ENCODE measurements at regions not wholly inside any gene's neighbourhood (a gene's known extent, or its start where the extent isn't known, plus 50 kb on each side); places are given as distances from the start of the nearest gene placed in this dataset.
"Not testable (repeated sequence)": the region's sequence is repeated elsewhere in the genome, so short reads cannot be mapped to it uniquely, and the experiment has no call there.

GRCh38 chr4:31261632-31262031, 541.5 kb downstream of the PCDH7 start:
- no peak for DNase-seq (ENCODE audit: low read depth)

DNA sequence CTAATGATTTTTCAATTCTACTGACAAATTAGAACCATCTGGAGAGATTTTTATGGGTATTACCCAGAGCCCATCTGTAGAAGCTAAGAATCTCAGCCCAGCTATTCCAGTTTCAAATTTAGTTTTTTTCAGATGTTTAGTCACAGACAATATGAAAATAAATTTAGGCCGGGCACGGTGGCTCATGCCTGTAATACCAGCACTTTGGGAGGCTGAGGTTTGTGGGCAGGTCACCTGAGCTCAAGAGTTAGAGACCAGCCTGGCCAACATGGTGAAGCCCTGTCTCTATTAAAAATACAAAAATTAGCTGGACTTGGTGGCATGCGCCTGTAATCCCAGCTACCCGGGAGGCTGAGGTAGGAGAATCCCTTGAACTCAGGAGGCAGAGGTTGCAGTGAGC, 545.9 kb downstream of the PCDH7 start:
- not testable (repeated sequence) for DNase-seq (ENCODE audit: low read depth)

DNA sequence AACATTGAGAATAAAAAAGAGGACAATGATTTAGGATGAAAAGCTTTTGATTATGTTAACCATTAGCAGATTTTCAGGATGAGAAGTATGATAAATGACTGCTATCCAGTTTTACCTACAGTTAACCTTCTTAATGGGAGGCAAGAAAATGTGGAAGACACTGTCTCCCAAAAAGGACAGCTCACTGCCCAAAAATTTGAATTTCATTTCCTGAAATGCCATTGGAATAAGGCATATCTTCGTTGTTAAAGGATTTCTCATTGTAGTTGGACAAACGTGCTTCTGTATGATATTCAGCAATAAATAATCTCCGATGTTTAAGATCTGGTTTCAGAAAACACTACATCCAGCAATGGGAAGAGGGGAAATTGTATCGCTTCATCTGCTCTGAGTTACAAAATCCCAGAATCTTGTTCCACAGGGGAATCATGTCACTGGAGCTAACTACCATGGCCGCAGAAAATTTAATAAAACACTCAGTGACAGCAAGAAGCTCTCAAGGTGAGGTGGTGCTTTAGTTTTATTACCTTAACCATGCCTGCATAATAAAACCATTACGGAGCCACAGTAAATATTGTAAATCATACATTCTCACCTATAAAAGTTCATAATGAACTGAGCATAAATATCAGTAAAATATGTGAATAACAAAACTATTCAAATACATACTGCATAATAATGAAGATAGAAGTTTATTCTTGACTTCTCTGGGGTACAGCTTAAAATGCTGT, 552.3 kb downstream of the PCDH7 start:
- DNase-seq (ENCODE audit: low read depth), result peak; percentile 43

DNA sequence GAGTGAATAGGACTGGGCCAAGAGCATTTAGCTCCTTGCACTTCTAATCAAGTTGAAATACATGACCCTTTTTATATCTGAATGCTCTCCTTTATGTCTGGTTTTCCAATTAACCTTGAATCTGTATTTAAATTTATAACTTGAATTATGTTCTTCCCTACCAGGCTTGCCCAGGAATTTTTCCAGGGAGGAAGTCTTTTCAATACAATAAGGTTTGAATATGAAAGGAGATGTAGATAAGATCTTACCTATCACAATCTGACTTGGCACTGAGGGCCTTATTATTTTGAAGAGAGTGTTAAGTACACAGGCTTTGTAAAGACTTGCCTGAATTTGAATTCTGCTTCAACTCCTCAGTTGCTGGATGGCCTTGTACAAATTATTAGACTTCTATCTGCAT, 555.7 kb downstream of the PCDH7 start:
- DNase-seq (ENCODE audit: low read depth), result no peak

- DNase-seq (ENCODE audit: low read depth), result no peak
These were observed 563.5 kb downstream of the PCDH7 start for GRCh38 chr4:31283679-31284078.

DNA sequence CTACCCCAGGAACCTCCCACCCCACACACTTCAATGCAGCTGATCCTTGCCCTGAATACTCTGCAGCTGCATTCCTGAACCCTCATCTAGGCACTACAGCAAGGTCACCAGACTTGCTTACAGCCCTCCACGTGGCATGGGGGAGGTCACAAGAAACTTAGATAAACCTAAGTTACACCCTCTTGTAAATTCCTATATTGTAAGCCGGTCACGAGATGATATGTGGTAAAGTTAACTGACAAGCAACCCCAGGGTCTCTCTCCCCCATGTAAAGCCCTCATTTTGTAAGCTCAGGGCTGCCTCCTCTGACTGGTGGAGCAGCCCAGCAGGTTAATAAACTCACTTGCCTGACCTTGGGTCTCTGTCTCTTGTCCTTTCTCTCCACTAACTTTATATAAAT, 570.7 kb downstream of the PCDH7 start:
- DNase-seq (ENCODE audit: low read depth), result no peak

- no peak for DNase-seq (ENCODE audit: low read depth)
These were observed 571.1 kb downstream of the PCDH7 start for GRCh38 chr4:31291238-31291637.

DNA sequence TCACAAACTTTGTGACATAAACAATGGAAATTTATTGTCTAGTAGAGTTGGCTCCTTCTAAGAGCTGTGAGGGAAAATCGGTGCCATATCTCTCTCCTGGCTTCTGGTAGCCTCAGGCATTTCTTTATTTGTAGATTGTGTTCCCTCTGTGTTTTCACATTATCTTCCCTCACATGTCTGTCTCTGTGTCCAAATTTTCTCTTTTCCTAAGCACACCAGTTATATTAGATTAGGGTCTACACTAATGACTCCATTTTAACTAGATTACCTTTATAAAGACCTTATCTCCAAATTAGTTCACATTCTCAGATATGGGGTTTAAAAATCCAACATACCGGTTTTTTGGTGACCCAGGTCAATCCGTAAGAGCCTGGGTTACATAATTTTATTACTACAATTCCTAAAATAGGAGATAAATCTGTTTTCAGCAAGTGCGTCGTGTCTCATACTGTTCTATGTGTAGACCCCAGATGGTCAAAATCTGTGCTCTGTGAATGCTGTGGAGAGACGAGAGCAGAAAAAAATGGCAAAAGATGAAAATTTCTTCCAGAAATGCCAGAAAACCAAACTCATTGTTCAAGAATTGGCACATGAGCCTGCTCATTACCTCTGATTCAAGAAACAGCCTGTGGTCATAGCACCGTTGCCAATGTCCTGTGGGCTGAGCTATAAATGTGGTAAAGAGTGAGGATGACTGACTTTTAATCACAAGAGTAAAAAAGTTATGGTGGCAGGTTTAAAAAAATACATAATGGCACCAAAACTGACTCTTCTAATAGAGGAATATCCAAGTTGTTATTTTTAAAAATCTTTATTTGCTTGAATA, 574.7 kb downstream of the PCDH7 start:
- DNase-seq (ENCODE audit: low read depth), result no peak

DNA sequence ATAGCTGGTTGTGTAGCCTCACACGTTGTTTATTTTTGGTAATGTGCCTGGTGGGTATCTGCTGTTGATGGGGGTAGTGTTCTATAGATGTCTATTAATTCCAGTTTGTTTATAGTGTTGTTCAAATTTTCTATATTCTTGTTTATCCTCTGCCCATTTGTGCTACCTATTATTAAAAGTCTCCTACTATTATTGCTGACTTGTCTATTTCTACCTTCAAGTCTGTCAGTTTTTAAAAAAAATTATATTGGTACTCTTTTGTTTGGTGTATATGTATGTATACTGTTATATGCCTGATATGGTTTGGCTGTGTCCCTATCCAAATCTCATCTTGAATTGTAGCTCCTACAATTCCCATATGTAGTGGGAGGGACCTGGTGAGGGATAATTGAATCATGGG, 578.6 kb downstream of the PCDH7 start:
- no peak for DNase-seq (ENCODE audit: low read depth)

DNA sequence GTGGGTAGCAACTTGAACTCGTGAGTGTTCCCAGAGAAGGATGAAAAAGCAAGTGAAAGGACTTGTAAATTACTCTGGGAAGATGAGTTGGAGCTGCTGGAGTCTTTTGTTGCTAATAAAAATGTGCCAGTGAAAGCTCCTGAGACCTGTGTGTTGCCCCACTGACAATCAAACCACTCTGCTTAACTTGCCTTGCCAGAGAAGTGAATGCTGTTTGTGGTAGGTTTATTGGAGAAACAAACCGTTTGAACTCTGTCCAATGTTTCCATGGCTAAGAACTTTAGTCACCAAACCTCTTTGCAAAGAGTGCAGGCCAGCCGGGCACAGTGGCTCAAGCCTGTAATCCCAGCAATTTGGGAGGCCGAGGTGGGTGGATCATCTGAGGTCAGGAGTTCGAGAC, 586.9 kb downstream of the PCDH7 start:
- DNase-seq (ENCODE audit: low read depth), result no peak

- no peak for DNase-seq (ENCODE audit: low read depth)
These were observed 604.6 kb downstream of the PCDH7 start for GRCh38 chr4:31324814-31325213.

DNA sequence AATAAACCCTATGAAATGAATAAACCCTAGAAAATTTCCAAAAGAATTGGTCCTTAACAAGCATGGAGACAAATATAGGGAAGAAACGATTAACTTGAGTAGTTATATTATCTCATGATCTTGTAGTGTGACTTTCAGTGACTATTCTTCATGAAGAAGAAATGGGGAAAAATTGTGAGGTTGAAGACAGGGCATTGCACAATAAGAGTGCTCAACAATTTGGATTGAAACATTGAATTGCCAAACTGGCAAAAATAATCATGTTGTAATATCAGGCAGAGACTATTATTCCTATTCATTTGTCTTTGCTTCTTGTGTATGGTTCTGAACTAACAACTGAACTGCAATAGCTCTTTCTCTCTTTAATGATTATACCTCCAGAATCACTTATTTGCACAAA, 605.1 kb downstream of the PCDH7 start:
- DNase-seq (ENCODE audit: low read depth), result no peak

GRCh38 chr4:31327031-31327430, 606.9 kb downstream of the PCDH7 start:
- no peak for DNase-seq (ENCODE audit: low read depth)

GRCh38 chr4:31328932-31329331, 608.8 kb downstream of the PCDH7 start:
- no peak for DNase-seq (ENCODE audit: low read depth)

DNA sequence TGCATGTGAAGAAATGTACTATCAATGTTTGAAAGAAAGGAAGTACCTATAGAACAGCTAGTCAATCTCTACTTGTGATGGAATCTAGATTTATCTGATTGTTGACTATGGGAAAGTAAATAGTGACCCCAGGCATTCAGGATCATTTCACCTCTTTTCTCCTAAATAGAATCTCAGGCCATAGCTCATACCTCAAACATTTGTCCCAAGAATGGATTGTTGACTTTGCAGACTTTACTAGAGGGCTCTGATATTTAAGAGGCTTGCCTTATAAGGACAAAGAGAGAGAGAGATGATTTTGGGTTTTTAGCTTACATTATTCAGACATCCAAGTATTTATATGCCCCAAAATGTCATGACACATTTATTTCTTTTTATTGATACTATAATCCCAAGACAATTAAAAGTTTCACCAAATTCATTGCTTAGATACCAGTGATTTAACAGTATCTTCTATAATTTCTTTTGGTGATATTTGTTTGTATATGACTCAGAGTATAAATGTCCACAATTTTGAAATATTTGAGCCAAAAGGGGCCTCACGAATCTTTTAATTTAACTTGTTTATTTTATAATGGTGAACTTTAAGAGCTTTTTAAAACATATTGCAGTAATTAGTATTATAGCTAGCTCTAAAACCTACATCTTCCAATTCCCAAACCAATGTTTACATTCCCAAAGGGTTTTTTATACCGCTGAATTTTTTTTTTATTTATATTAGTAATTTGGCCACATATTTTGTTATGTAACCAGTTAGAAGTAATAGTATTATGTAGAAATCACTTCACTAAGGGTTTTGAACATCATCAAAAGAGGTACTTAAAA, 614.1 kb downstream of the PCDH7 start:
- DNase-seq (ENCODE audit: low read depth), result no peak

DNA sequence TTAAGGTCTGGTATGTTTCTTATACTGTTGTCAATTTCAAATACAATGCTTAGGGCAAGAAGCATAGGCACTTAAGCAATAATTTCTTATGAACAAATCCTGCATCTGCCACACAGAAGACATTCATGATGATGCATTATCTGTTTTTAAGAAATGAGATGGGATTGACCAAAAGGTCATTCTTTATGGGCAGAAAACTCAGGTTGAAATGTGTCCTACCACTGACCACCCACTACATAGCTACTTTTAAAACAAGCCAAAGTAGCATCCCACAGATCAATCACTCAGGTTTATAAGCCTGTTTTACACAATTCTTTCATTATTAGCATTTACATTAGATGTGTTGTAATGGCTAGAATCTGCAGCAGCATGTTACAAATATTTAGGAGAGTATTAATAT, 617.8 kb downstream of the PCDH7 start:
- no peak for DNase-seq (ENCODE audit: low read depth)

GRCh38 chr4:31341601-31342359, 621.6 kb downstream of the PCDH7 start:
- DNase-seq (ENCODE audit: low read depth), result no peak

- DNase-seq (ENCODE audit: low read depth), result no peak
These were observed 622.9 kb downstream of the PCDH7 start for GRCh38 chr4:31343061-31343460.

GRCh38 chr4:31349907-31350306, 629.7 kb downstream of the PCDH7 start:
- no peak for DNase-seq (ENCODE audit: low read depth)

DNA sequence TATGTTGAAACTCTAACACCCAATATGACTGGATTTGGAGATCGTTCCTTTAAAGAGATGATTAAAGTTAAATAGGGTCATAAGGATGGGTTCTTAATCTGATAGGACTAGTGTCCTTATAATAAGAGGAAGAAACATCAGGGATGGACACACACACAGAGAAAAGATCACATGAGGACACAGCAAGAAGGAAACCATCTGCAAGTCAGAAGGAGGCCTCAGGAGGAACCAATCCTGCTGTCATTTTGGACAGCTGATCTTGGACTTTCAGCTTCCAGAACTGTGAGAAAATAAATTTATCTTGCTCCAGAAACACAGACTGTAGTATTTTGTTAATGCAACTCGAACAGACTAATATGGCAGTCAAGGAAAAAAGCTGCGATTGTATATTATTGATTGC, 631.5 kb downstream of the PCDH7 start:
- DNase-seq (ENCODE audit: low read depth), result no peak

DNA sequence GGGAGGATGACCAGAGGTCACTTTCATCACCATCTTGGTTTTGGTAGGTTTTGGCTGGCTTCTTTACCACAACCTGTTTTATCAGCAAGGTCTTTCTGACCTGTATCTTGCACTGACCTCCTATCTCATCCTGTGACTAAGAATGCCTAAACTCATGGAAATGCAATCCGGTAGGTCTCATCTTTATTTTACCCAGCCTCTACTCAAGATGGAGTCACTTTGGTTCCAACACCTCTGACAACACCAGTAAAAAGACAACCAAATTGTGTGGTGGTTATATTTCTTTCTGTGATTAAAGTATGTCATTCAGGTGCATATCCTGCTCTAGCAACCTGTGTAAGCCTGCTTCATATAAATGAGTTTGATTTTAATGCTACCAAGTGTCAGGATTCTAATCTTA, 636.7 kb downstream of the PCDH7 start:
- no peak for DNase-seq (ENCODE audit: low read depth)
